Neural cell (in vitro differentiated cells): ENCODE measurements at regions not wholly inside any gene's neighbourhood (a gene's known extent, or its start where the extent isn't known, plus 50 kb on each side); places are given as distances from the start of the nearest gene placed in this dataset.

Experiments
- CTCF ChIP-seq: fragments of 450-650 bp; IDR thresholded peaks from 2 replicates; pipeline ENCODE4 v1.5.1; 2014; ENCODE audit warnings: antibody characterized with exemption, mild to moderate bottlenecking, moderate library complexity; ENCODE audit not compliant: poor library complexity, severe bottlenecking
- EP300 ChIP-seq: fragments of 450-650 bp; conservative IDR thresholded peaks from 2 replicates; pipeline ENCODE4 v1.6.1; 2014; ENCODE audit warnings: antibody characterized with exemption, mild to moderate bottlenecking, moderate library complexity; ENCODE audit not compliant: poor library complexity, severe bottlenecking
- EZH2 ChIP-seq: fragments of 200-600, 300-800 bp; shearing (Covaris generic), sonication (generic); IDR thresholded peaks from 2 replicates; pipeline ENCODE4 v1.6.1; 2014; ENCODE audit warnings: antibody characterized with exemption, low read length, borderline replicate concordance, mild to moderate bottlenecking; ENCODE audit not compliant: insufficient read depth, poor library complexity, severe bottlenecking
- POLR2AphosphoS5 ChIP-seq: IDR thresholded peaks from 2 replicates; pipeline ENCODE4 v1.6.1; 2012
- RAD21 ChIP-seq: fragments of 450-650 bp; conservative IDR thresholded peaks from 2 replicates; pipeline ENCODE4 v1.6.1; 2014; ENCODE audit warnings: antibody characterized with exemption, mild to moderate bottlenecking, moderate library complexity
- SMC3 ChIP-seq: fragments of 450-650 bp; conservative IDR thresholded peaks from 2 replicates; pipeline ENCODE4 v1.6.1; 2014; ENCODE audit warnings: antibody characterized with exemption, mild to moderate bottlenecking, moderate library complexity; ENCODE audit not compliant: poor library complexity
- TF ChIP-seq, protein P1 (sequence below): IDR thresholded peaks from 2 replicates; pipeline ENCODE4 v1.6.1; 2012; ENCODE audit warnings: borderline replicate concordance

DNA sequence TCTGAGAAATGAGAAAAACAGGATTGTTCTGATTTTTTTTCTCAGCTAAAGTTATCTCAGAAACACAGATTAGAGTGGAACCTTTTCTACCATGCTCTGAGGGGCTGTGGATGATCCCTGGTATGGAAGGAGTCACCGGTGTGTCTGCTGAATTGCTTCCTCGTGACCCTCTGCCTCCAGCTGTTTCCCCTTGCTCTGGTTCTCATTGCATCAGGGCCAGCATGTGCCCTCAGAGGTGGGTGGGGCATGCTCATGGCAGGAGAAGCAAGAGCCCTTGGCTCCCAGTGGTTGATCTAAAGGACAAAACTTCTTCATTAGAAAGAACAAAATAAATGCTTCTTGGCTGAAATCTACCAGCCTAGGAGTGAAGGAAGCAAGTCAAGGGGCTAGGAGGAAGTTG lies 183.2 kb upstream of the HMCN1 start:
- TF ChIP-seq SMC3 (no peak), CTCF (no peak), EZH2 (no peak), EP300 (no peak), RAD21 (no peak), POLR2AphosphoS5 (no peak)
- TF ChIP-seq, protein P1, sequence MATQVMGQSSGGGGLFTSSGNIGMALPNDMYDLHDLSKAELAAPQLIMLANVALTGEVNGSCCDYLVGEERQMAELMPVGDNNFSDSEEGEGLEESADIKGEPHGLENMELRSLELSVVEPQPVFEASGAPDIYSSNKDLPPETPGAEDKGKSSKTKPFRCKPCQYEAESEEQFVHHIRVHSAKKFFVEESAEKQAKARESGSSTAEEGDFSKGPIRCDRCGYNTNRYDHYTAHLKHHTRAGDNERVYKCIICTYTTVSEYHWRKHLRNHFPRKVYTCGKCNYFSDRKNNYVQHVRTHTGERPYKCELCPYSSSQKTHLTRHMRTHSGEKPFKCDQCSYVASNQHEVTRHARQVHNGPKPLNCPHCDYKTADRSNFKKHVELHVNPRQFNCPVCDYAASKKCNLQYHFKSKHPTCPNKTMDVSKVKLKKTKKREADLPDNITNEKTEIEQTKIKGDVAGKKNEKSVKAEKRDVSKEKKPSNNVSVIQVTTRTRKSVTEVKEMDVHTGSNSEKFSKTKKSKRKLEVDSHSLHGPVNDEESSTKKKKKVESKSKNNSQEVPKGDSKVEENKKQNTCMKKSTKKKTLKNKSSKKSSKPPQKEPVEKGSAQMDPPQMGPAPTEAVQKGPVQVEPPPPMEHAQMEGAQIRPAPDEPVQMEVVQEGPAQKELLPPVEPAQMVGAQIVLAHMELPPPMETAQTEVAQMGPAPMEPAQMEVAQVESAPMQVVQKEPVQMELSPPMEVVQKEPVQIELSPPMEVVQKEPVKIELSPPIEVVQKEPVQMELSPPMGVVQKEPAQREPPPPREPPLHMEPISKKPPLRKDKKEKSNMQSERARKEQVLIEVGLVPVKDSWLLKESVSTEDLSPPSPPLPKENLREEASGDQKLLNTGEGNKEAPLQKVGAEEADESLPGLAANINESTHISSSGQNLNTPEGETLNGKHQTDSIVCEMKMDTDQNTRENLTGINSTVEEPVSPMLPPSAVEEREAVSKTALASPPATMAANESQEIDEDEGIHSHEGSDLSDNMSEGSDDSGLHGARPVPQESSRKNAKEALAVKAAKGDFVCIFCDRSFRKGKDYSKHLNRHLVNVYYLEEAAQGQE = no peak
